HuH-7.5 (cell line): ENCODE measurements at regions not wholly inside any gene's neighbourhood (a gene's known extent, or its start where the extent isn't known, plus 50 kb on each side); places are given as distances from the start of the nearest gene placed in this dataset.

Experiments used
- DNase-seq: peaks from one replicate; pipeline ENCODE4 v3.0.0; 2011; ENCODE audit warnings: low spot score

GRCh38 chr11:45473341-45473895 lies 187.3 kb upstream of the SYT13 start:
- DNase-seq = no peak

DNA sequence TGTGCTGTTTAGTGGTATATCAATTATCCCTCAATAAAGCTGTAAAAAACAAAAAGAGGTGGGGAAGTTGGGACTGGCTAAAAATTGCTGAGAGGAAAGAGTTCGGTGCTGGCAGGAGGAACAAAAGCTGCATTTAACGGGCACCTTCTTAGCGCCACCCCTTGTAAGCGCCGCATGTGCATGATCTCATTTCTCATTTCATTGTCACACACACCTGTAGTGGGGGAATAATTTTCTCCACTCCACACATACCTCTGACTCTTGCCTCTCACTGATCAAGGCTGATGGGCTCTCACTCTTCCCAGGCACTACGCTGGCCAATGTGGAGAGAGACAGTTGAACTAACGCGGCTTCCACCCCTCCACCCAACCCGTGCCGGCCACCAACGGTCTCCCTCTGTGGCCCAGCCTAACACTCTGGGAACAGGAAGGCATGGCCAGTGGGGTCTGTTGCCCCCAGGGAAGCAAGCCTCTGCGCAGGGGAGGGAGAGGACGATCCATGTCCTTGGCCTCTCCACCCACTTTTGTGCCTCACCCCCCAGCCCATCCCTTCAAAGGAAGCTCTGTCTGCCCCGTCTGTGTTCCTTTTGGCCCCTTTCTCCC lies 186.7 kb upstream of the SYT13 start:
- DNase-seq = no peak

GRCh38 chr11:45471266-45471665 lies 185.1 kb upstream of the SYT13 start:
- no peak for DNase-seq

- DNase-seq = no peak
Observed at GRCh38 chr11:45470794-45471167, 184.6 kb upstream of the SYT13 start.

GRCh38 chr11:45470151-45470793 lies 184.1 kb upstream of the SYT13 start:
- DNase-seq = no peak

GRCh38 chr11:45468267-45468856 lies 182.2 kb upstream of the SYT13 start:
- no peak for DNase-seq

DNA sequence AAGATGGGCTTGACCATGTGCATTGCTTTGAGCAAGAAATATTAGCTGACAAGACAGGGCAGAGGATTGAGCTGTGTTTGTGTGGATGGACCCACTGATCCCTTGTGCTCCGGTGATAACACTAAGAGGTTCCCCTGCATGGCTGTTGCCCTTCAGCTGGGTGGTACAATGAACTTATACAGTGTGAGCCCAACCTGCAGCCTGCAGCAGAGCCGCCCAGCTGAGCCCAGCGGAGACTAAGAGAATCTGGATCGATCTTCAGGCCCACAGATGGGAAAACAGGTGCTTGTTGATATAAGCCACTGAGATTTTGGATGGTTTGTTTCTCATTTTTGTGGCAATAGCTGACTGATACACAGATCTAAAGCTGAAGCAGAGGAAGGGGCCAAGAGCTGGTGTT lies 177.4 kb upstream of the SYT13 start:
- no peak for DNase-seq

DNA sequence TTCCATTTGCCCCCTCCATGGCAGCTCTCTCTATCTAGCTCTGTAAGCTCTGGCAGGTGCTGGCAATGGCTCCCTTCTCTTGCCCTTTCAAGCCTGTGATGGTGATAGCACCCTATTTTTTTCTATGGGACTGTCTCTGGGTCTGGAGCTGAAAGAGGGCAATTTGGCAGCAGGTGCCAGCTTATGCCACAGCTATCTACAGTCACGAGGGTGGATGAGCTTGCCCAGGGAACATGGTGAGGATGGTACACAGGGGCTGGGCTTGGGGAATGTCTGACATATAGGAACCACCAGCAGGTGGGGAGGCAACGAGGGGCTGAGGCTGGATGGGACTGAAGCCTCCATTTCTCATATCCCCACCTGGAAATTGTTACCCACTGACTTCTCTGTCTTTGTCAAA lies 175.4 kb upstream of the SYT13 start:
- no peak for DNase-seq

DNA sequence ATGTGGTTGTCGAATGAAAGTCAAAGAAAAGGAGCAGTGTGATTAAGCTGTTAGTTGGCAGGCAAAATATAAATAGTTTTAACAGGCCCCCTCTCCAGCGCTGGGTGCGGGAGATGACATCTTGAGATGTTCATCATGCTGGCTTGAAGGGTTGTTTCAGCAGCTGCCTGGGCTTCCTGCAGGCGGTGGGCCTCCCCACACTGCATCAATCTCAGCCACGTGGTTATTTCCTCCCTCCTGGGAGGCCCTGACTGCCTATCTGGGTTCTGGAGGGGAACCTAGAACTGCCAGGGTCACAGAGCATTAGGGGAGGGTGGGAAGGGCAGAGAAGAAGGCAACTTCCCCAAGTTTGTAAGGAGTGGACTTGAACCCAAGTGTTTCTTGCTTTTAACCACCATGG lies 173.3 kb upstream of the SYT13 start:
- DNase-seq = no peak

DNA sequence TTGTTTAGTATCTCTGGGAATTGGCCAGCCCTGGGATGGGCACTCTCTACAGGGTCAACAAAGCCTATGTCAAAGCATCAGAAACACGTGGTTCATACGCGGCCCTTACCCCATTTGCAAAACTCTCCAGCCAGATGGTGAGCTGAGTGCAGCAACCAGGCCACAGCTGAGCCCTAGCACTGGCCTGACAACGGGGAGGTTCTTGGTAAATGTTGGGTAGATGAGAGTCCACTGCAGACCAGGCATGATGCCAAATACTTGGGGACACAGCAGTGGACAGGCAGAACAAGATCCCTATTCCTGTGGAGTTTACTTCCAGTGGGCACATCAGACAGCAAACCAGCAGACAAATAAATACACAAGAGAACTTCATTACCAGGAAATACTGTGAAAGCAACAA lies 172.1 kb upstream of the SYT13 start:
- DNase-seq = no peak

DNA sequence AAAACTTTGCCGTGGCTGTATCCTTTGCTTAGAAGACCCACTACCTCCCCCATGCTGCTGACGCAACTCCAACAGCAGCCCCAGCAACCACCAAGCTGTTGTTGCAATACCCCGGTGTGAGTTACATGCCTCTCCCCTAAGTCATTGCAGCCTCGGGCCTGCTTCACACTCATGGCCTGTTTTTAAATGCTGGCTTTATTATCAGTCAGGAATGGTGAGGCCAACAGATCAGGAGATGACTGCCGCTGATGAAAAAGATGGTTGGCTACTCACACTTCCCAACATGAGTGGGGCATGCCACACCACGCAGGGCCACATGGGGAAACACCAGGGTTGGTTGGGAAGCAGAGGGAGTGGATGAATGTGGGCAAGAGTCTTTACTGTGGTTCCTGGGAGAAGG lies 171.5 kb upstream of the SYT13 start:
- DNase-seq = peak; percentile 16

DNA sequence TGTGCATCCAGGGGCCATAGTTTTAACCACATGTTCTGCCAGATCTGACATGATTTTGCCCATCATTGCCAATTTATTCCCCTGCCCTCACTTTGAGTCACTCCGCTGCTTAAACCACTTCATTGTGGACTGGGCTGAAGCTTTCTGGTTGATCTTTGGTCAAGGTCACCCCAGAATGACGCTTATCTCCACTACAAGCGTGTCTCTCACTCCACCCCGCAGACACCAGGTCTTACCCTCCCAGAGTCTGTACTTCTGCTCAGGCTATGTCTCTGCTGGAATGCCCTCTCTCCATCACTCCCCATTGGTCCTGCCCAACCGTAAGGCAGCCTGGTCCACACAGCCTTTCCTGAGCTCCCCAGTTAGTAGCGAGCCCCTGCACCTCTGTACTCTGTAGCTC lies 170.5 kb upstream of the SYT13 start:
- no peak for DNase-seq

GRCh38 chr11:45455536-45455935 lies 169.4 kb upstream of the SYT13 start:
- DNase-seq = no peak

- no peak for DNase-seq
Observed at GRCh38 chr11:45454917-45455401, 168.8 kb upstream of the SYT13 start.

DNA sequence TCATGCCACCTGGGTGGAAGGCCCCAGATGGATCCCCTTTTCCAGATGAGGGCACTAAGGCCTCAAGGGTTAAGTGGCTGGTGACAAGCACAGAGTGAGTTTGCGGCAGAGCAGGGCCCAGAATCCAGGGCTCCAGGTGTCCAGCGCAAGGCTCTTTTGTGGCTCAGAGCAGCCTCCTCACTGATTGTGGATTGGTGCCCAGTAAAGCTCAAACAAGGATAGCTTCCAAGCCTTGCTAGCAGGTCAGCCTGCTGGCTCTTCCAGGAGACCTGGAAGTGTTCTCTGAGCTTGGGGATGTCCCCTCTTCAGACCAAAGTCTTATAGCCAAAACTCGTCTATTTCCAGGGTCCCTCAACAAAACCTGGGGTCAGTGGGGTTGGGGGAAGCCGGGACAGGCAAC lies 167.6 kb upstream of the SYT13 start:
- no peak for DNase-seq

GRCh38 chr11:45451766-45452440 lies 165.8 kb upstream of the SYT13 start:
- DNase-seq = no peak

DNA sequence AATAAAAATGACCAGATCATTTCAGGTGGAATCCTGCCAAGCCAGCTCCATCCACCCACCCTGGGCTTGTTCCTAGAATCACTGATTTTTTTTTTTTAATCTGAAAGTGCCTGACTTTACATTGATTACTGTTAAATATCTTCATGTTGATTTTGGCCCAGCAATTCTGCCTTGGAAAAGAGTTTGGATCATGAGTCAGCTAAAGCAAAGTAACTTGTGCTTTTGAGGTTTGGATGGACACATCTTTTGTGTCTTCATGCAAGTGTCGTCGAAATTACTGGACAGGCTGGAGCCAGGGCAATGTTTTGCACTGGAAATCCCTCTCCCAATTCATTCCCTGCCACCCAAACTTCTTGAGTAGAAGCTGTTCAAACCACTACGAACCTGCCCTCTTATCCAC lies 164.0 kb upstream of the SYT13 start:
- DNase-seq = no peak

DNA sequence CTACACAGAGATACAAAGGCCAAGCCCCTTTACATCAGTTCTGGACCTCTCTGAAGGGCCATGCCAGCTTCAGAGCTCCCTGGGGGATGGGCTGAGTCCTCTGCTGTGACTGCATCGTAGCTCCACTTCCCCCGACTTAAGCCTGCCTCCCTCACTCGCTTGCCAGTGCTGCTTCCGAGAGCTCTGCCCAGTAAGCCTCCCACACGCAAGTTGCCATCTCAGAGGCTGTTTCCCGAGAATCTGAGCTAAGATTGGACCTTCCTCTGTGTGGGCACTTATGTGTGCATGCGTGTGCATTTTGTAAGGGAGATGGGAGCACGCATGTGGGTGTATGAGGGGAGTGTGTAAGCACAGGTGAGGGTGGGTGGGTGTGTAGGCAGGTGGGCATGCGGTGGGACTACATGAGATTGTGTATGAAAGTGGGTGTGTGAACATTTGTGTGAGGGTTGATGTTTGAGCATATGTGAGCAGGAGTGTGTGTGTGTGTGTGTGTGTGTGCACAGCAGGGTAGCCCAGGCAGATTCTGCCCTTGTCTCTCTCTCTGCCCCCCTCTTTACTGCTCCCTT lies 163.0 kb upstream of the SYT13 start:
- DNase-seq = no peak

DNA sequence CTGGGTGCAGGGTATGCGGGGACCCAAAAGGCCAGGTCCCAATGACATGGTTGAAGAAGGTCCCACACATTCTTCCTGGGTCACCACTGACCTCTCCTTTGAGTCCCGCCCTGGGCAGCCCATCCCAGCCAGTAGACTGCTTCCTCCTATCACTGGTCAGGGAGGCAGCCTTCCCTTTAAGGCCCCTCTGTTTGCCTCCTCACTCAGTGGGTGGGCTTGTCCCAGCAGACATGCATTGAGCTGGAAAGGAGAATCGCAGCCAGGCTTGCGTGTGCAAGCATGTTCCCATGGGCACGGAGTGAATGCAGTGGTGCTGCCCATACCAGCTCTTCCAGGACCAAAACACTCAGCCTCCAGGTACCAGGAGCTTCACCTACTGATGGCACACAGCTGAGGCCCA lies 162.4 kb upstream of the SYT13 start:
- DNase-seq = no peak

GRCh38 chr11:45446998-45447397 lies 160.9 kb upstream of the SYT13 start:
- no peak for DNase-seq

DNA sequence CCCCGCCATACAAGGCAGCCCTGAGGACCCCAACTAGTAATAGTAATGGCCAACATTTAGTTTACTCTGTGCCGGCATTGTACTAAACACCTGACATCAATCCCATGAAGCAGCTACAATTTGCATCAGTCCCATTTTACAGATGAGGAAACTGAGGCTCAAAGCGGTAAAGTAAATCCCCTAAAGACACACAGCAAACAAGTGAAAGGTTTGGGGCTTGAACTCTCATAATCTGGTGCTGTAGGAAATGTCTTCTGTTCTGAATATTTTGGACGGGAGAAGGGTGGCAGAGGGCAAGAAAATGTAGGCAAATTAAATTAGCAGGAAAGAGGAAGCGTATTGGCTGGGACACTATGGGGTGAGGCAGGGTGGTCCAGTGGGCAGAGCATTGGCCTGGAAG lies 160.3 kb upstream of the SYT13 start:
- no peak for DNase-seq

- DNase-seq = no peak
Observed at GRCh38 chr11:45444796-45445195, 158.7 kb upstream of the SYT13 start.

DNA sequence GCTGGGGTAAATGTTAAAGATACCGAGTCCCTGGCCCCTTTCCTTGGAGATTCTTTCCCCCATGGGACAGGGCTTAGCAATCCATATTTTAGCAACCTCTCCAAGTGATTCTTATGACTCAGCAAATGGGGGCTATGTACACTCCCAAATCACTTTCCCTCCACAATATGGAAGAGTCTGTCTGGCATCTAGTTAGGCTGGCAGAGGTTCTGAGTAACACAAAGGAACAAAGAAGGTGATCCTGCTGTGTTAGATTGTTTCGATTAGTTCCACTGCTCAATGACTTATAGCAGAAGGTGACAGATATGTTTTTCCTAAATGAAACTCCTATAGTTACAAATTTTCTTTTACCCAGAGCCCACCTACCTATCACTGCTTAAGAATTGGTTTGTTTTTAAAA lies 154.0 kb upstream of the SYT13 start:
- no peak for DNase-seq
